ENCODE measurements at regions not wholly inside any gene's neighbourhood (a gene's known extent, or its start where the extent isn't known, plus 50 kb on each side); places are given as distances from the start of the nearest gene placed in this dataset.
A peak's percentile ranks its signal among the peaks of the same experiment; 100 is the strongest.

DNA sequence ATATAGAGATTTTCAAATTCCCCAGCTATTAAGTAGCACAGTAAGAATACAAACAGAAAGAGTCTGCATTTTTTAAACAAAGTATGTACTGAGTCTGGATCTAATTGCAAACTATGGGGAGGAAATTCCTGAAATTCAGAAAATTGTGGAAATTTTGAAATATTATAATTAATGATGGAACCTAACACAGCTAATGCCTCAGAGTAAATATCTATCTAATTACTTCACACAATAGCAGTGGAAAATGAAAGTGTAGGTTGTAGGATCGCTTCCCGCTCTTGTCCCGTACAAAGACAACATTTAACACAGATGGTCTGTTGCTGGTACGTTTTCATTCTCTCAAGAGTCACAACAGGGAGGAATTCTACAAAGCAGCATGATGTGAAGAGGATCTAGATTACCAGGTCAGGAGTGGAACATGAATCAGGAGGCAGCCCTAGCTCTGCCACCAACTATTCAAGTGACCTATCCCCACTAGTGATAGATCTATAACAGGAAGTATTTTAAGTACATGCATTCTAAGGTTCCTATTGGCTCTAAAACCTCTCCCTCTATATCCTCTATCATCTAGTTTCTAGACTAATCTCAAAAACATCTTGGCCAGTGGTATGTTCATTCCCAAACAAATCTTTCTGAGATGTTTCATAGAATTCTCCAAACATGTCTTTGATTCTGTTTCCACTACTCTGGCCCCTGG is 58.9 kb upstream of the GRAMD2B start:
- Histone ChIP-seq H3K27me3 (ENCODE audit: control insufficient read depth in 4 of 4, insufficient read depth in 4 of 4, low read length in 3 of 4) (no peaks in the 10 kb centered on the region), H3K4me1 (ENCODE audit: control insufficient read depth in 4 of 4, insufficient read depth in 4 of 4, low read length in 3 of 4) (peaks cover 1 to 42% (median 21%) of the 10 kb centered on the region in 4 donors), H3K36me3 (ENCODE audit: control insufficient read depth in 4 of 4, insufficient read depth in 3 of 4, low read depth in 1 of 4, low read length in 3 of 4) (no peaks in the 10 kb centered on the region), H3K9ac (ENCODE audit: low read depth in 1 of 2, low read length in 2 of 2) (peak overlapping the region; percentile 52 to 82), H3K27ac (ENCODE audit: low read depth in 1 of 2, low read length in 2 of 2) (peak overlapping the region; percentile 79 to 94), H3K9me3 (ENCODE audit: control insufficient read depth in 4 of 4, low read length in 3 of 4) (no peaks in the 10 kb centered on the region), H3K4me3 (ENCODE audit: low read depth in 1 of 3, low read length in 3 of 3) (peak overlapping the region in 2 of 3 donors; percentile 9 to 12)
- whole genome bisulfite sequencing, result 55% methylated on average over 4 of the region's 4 CpGs
- DNase-seq (ENCODE audit: low spot score), result no peak
- TF ChIP-seq HNF4G (IDR thresholded peaks at IDR 0.05) (no peak), NR2F2 (IDR thresholded peaks at IDR 0.05) (no peak), EGR1 (IDR thresholded peaks at IDR 0.05; ENCODE audit: low read depth in 2 of 2) (no peak), JUND (IDR thresholded peaks at IDR 0.05) (no peak), FOXA2 (IDR thresholded peaks at IDR 0.05) (no peak), YY1 (IDR thresholded peaks at IDR 0.05) (no peak), FOXA1 (IDR thresholded peaks at IDR 0.05) (no peak), RXRA (IDR thresholded peaks at IDR 0.05) (no peak)
- TF ChIP-seq, protein P1, sequence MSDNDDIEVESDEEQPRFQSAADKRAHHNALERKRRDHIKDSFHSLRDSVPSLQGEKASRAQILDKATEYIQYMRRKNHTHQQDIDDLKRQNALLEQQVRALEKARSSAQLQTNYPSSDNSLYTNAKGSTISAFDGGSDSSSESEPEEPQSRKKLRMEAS (IDR thresholded peaks at IDR 0.05), result no peak
- TF ChIP-seq, protein P2, sequence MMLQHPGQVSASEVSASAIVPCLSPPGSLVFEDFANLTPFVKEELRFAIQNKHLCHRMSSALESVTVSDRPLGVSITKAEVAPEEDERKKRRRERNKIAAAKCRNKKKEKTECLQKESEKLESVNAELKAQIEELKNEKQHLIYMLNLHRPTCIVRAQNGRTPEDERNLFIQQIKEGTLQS (IDR thresholded peaks at IDR 0.05), result no peak

DNA sequence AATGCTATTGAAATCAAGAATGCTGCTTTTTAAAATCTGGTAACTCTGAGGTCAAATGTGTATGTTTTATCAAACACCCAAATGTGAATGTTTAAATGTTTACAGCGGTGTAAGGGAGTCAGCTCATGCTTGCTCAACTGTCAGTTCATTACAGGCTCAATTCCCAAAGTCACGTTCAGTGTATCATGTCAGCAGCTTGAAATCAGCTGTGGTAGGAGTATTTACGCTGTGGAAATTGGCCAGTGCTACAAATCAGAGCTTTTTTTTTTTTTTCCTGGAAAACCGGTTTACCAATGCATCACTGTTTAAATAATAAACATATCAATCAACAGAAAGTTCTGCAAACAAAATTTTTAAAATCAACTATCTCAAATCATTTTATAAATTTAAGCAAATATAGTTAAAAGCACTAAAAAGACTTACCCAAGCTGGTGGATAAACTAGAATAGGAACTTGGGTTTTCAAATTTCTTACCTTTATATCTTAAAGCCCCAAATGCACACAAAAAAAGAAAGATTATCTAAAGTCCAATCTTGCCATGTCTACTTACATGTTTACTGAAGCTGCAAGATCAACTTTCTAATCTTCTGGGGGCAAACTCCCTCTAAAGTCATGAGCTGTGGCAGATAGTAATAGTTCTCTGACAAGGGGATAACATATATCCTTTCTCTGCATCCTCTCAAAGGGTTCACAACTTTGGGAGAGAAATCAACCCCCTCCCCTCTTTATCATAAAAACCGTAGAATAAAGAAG is 57.6 kb upstream of the GRAMD2B start:
- no peaks in the 10 kb centered on the region for H3K27me3 ChIP-seq (ENCODE audit: control insufficient read depth in 4 of 4, insufficient read depth in 4 of 4, low read length in 3 of 4)
- no peak for DNase-seq (ENCODE audit: low spot score)
- H3K9me3 ChIP-seq (ENCODE audit: control insufficient read depth in 4 of 4, low read length in 3 of 4), result no peaks in the 10 kb centered on the region
- no peak overlapping the region for H3K4me3 ChIP-seq (ENCODE audit: low read depth in 1 of 3, low read length in 3 of 3)
- peak overlapping the region in 1 of 2 donors; percentile 74 for H3K9ac ChIP-seq (ENCODE audit: low read depth in 1 of 2, low read length in 2 of 2)
- peak overlapping the region; percentile 79 to 94 for H3K27ac ChIP-seq (ENCODE audit: low read depth in 1 of 2, low read length in 2 of 2)
- H3K4me1 ChIP-seq (ENCODE audit: control insufficient read depth in 4 of 4, insufficient read depth in 4 of 4, low read length in 3 of 4), result peaks cover 3 to 46% (median 28%) of the 10 kb centered on the region in 4 donors
- TF ChIP-seq GABPA (IDR thresholded peaks at IDR 0.05 in 1 of 2, conservative IDR thresholded peaks at IDR 0.05 in 1 of 2), result no peak
- peak; percentile 52 for TF ChIP-seq FOXA2 (IDR thresholded peaks at IDR 0.05)
- no peak for TF ChIP-seq HNF4G (IDR thresholded peaks at IDR 0.05)
- TF ChIP-seq, protein P3, sequence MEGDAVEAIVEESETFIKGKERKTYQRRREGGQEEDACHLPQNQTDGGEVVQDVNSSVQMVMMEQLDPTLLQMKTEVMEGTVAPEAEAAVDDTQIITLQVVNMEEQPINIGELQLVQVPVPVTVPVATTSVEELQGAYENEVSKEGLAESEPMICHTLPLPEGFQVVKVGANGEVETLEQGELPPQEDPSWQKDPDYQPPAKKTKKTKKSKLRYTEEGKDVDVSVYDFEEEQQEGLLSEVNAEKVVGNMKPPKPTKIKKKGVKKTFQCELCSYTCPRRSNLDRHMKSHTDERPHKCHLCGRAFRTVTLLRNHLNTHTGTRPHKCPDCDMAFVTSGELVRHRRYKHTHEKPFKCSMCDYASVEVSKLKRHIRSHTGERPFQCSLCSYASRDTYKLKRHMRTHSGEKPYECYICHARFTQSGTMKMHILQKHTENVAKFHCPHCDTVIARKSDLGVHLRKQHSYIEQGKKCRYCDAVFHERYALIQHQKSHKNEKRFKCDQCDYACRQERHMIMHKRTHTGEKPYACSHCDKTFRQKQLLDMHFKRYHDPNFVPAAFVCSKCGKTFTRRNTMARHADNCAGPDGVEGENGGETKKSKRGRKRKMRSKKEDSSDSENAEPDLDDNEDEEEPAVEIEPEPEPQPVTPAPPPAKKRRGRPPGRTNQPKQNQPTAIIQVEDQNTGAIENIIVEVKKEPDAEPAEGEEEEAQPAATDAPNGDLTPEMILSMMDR (IDR thresholded peaks at IDR 0.05; ENCODE audit: low read depth, low read length, missing input control), result no peak
- peak; percentile 72 for TF ChIP-seq TAF1 (conservative IDR thresholded peaks at IDR 0.05)
- TF ChIP-seq, protein P4, sequence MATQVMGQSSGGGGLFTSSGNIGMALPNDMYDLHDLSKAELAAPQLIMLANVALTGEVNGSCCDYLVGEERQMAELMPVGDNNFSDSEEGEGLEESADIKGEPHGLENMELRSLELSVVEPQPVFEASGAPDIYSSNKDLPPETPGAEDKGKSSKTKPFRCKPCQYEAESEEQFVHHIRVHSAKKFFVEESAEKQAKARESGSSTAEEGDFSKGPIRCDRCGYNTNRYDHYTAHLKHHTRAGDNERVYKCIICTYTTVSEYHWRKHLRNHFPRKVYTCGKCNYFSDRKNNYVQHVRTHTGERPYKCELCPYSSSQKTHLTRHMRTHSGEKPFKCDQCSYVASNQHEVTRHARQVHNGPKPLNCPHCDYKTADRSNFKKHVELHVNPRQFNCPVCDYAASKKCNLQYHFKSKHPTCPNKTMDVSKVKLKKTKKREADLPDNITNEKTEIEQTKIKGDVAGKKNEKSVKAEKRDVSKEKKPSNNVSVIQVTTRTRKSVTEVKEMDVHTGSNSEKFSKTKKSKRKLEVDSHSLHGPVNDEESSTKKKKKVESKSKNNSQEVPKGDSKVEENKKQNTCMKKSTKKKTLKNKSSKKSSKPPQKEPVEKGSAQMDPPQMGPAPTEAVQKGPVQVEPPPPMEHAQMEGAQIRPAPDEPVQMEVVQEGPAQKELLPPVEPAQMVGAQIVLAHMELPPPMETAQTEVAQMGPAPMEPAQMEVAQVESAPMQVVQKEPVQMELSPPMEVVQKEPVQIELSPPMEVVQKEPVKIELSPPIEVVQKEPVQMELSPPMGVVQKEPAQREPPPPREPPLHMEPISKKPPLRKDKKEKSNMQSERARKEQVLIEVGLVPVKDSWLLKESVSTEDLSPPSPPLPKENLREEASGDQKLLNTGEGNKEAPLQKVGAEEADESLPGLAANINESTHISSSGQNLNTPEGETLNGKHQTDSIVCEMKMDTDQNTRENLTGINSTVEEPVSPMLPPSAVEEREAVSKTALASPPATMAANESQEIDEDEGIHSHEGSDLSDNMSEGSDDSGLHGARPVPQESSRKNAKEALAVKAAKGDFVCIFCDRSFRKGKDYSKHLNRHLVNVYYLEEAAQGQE (IDR thresholded peaks at IDR 0.05), result peak; percentile 27
- TF ChIP-seq HNF4A (conservative IDR thresholded peaks at IDR 0.05), result peak; percentile 36 to 76
- TF ChIP-seq RXRA (IDR thresholded peaks at IDR 0.05), result peak; percentile 40 to 78
- TF ChIP-seq JUND (IDR thresholded peaks at IDR 0.05), result peak in 1 of 2 donors; percentile 45
- TF ChIP-seq YY1 (IDR thresholded peaks at IDR 0.05), result no peak
- TF ChIP-seq FOXA1 (IDR thresholded peaks at IDR 0.05), result peak; percentile 69
- peak; percentile 45 for TF ChIP-seq SP1 (IDR thresholded peaks at IDR 0.05)
- TF ChIP-seq, protein P1 (IDR thresholded peaks at IDR 0.05), result peak; percentile 26
- TF ChIP-seq RAD21 (IDR thresholded peaks at IDR 0.05), result peak in 1 of 2 donors; percentile 32
- TF ChIP-seq EGR1 (IDR thresholded peaks at IDR 0.05; ENCODE audit: low read depth in 2 of 2), result peak in 1 of 2 donors; percentile 29
- TF ChIP-seq, protein P5, sequence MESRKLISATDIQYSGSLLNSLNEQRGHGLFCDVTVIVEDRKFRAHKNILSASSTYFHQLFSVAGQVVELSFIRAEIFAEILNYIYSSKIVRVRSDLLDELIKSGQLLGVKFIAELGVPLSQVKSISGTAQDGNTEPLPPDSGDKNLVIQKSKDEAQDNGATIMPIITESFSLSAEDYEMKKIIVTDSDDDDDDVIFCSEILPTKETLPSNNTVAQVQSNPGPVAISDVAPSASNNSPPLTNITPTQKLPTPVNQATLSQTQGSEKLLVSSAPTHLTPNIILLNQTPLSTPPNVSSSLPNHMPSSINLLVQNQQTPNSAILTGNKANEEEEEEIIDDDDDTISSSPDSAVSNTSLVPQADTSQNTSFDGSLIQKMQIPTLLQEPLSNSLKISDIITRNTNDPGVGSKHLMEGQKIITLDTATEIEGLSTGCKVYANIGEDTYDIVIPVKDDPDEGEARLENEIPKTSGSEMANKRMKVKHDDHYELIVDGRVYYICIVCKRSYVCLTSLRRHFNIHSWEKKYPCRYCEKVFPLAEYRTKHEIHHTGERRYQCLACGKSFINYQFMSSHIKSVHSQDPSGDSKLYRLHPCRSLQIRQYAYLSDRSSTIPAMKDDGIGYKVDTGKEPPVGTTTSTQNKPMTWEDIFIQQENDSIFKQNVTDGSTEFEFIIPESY (IDR thresholded peaks at IDR 0.05), result no peak
- TF ChIP-seq, protein P2 (IDR thresholded peaks at IDR 0.05), result peak; percentile 35
- no peaks in the 10 kb centered on the region for H3K36me3 ChIP-seq (ENCODE audit: control insufficient read depth in 4 of 4, insufficient read depth in 3 of 4, low read depth in 1 of 4, low read length in 3 of 4)
- WGBS, result 23% methylated on average over 5 of the region's 5 CpGs

Measured in liver (tissue), 8 donors.